ENCODE measurements at regions not wholly inside any gene's neighbourhood (a gene's known extent, or its start where the extent isn't known, plus 50 kb on each side); places are given as distances from the start of the nearest gene placed in this dataset.

GRCh38 chr18:41753826-41754225 lies 201.2 kb upstream of the PIK3C3 start:
- DNase-seq (ENCODE audit: low read depth) = no peak

GRCh38 chr18:41752826-41753225 lies 202.2 kb upstream of the PIK3C3 start:
- no peak for DNase-seq (ENCODE audit: low read depth)

- no peak for DNase-seq (ENCODE audit: low read depth)
These were observed 203.4 kb upstream of the PIK3C3 start for GRCh38 chr18:41751652-41752051.

GRCh38 chr18:41751161-41751560 lies 203.9 kb upstream of the PIK3C3 start:
- no peak for DNase-seq (ENCODE audit: low read depth)

GRCh38 chr18:41747723-41748242 lies 207.3 kb upstream of the PIK3C3 start:
- no peak for DNase-seq (ENCODE audit: low read depth)

GRCh38 chr18:41745166-41746049 lies 209.6 kb upstream of the PIK3C3 start:
- DNase-seq (ENCODE audit: low read depth) = peak; percentile 5

GRCh38 chr18:41744421-41745030 lies 210.5 kb upstream of the PIK3C3 start:
- DNase-seq (ENCODE audit: low read depth) = no peak

GRCh38 chr18:41737218-41737617 lies 217.8 kb upstream of the PIK3C3 start:
- no peak for DNase-seq (ENCODE audit: low read depth)

- no peak for DNase-seq (ENCODE audit: low read depth)
These were observed 220.1 kb upstream of the PIK3C3 start for GRCh38 chr18:41734917-41735316.

- no peak for DNase-seq (ENCODE audit: low read depth)
These were observed 222.7 kb upstream of the PIK3C3 start for GRCh38 chr18:41732356-41732755.

GRCh38 chr18:41731884-41732283 lies 223.2 kb upstream of the PIK3C3 start:
- no peak for DNase-seq (ENCODE audit: low read depth)

GRCh38 chr18:41724195-41724594 lies 230.8 kb upstream of the PIK3C3 start:
- no peak for DNase-seq (ENCODE audit: low read depth)

- no peak for DNase-seq (ENCODE audit: low read depth)
These were observed 233.8 kb upstream of the PIK3C3 start for GRCh38 chr18:41721103-41721790.

- DNase-seq (ENCODE audit: low read depth) = no peak
These were observed 234.8 kb upstream of the PIK3C3 start for GRCh38 chr18:41720226-41720625.

GRCh38 chr18:41719808-41720207 lies 235.2 kb upstream of the PIK3C3 start:
- DNase-seq (ENCODE audit: low read depth) = no peak

- no peak for DNase-seq (ENCODE audit: low read depth)
These were observed 240.2 kb upstream of the PIK3C3 start for GRCh38 chr18:41714872-41715271.

GRCh38 chr18:41713969-41714825 lies 240.8 kb upstream of the PIK3C3 start:
- no peak for DNase-seq (ENCODE audit: low read depth)

- DNase-seq (ENCODE audit: low read depth) = no peak
These were observed 248.7 kb upstream of the PIK3C3 start for GRCh38 chr18:41706301-41706700.

GRCh38 chr18:41703744-41704530 lies 251.1 kb upstream of the PIK3C3 start:
- DNase-seq (ENCODE audit: low read depth) = no peak

GRCh38 chr18:41700416-41700815 lies 254.6 kb upstream of the PIK3C3 start:
- no peak for DNase-seq (ENCODE audit: low read depth)

- DNase-seq (ENCODE audit: low read depth) = no peak
These were observed 259.6 kb upstream of the PIK3C3 start for GRCh38 chr18:41695441-41695840.
